HCT116 (cell line): ENCODE measurements at regions not wholly inside any gene's neighbourhood (a gene's known extent, or its start where the extent isn't known, plus 50 kb on each side); places are given as distances from the start of the nearest gene placed in this dataset.

ENCODE experiments used
- ATAC-seq: fragments of 200-7000 bp; cut with Tn5 transposase; 2 replicates; pipeline ENCODE4 v1.9.1; 2020; ENCODE audit warnings: mild to moderate bottlenecking, moderate library complexity
- BruUV-seq: library from RNA; stranded (reverse); fragments of 400-500 nt; replicated peaks from 2 replicates; lab custom pipeline; 2021; lab: Mats Ljungman, UMichigan
- CTCF ChIA-PET: fragments of 300-600 bp; sonication (Branson Sonifier 250); formaldehyde crosslinking; loops from one replicate; lab custom pipeline; 2021; ENCODE audit warnings: antibody characterized with exemption; lab: Charles Lee
- POLR2A ChIA-PET: fragments of 300-600, 350-600 bp; sonication (Branson Sonifier 250); formaldehyde crosslinking; loops from one replicate; lab custom pipeline; 2021; ENCODE audit warnings: antibody characterized with exemption; lab: Charles Lee
- RAD21 ChIA-PET, 2 experiments: fragments of 300-600 bp; sonication (Branson Sonifier 250); formaldehyde crosslinking; loops; one replicate each; lab custom pipeline; 2023; ENCODE audit warnings: low total read pairs in 2 of 2; ENCODE audit not compliant: uncharacterized antibody in 2 of 2, unreplicated experiment in 2 of 2, low non-redundant PET in 1 of 2; lab: Charles Lee
- DNase-seq: peaks from one replicate; pipeline ENCODE4 v3.0.0-alpha.2; 2010; ENCODE audit warnings: low read depth, low spot score
- H2AFZ ChIP-seq: fragments of 200-600 bp; shearing (Covaris generic), sonication (generic); 2 replicates; pipeline ENCODE4 v1.6.1; 2017; ENCODE audit warnings: low read depth, mixed run types, mixed read lengths, antibody characterized with exemption, low read length; ENCODE audit not compliant: poor library complexity, severe bottlenecking
- H3K27ac ChIP-seq: 2 replicates; pipeline ENCODE4 v1.5.1; 2012; ENCODE audit warnings: low read depth, low read length
- H3K27me3 ChIP-seq: fragments of 200-600 bp; sonication (generic); 2 replicates; pipeline ENCODE4 v1.6.1; 2016; ENCODE audit warnings: mixed run types, low read length, mixed read lengths; ENCODE audit not compliant: insufficient read depth
- H3K36me3 ChIP-seq, 2 experiments: fragments of 200-500 bp in 1 of 2; fragments of 200-600 bp in 1 of 2; sonication (Bioruptor generic) in 1 of 2; sonication (generic) in 1 of 2; 2 replicates each; pipeline versions ENCODE4 v1.5.1 to v1.6.1; 2014 to 2016; ENCODE audit warnings: low read length in 2 of 2, inconsistent platforms in 1 of 2, mixed read lengths in 1 of 2, mixed run types in 1 of 2; ENCODE audit not compliant: insufficient read depth in 2 of 2, control insufficient read depth in 1 of 2
- H3K4me1 ChIP-seq, 2 experiments: fragments of 200-600 bp in 1 of 2; sonication (generic) in 1 of 2; 2 replicates each; pipeline versions ENCODE4 v1.5.1 to v1.6.1; 2012 to 2017; ENCODE audit warnings: low read length in 2 of 2, inconsistent platforms in 1 of 2, mild to moderate bottlenecking in 1 of 2, mixed read lengths in 1 of 2, mixed run types in 1 of 2, moderate library complexity in 1 of 2; ENCODE audit not compliant: insufficient read depth in 2 of 2, control insufficient read depth in 1 of 2
- H3K4me2 ChIP-seq: fragments of 200-600 bp; sonication (generic); 2 replicates; pipeline ENCODE4 v1.6.1; 2017; ENCODE audit warnings: mixed run types, low read length, mixed read lengths
- H3K4me3 ChIP-seq, 2 experiments: fragments of 200-600 bp in 1 of 2; sonication (generic) in 1 of 2; replicated peaks in 1 of 2; 2 replicates each; pipeline ENCODE4 v1.5.1; 2011 to 2016; ENCODE audit warnings: low read length in 2 of 2, control low read depth in 1 of 2, low read depth in 1 of 2, mild to moderate bottlenecking in 1 of 2, mixed read lengths in 1 of 2, mixed run types in 1 of 2
- H3K79me2 ChIP-seq: fragments of 200-600 bp; sonication (generic); 2 replicates; pipeline ENCODE4 v1.6.1; 2017; ENCODE audit warnings: mild to moderate bottlenecking, mixed run types, low read length, moderate library complexity, mixed read lengths; ENCODE audit not compliant: insufficient read depth
- H3K9ac ChIP-seq: fragments of 200-600 bp; sonication (generic); 2 replicates; pipeline ENCODE4 v1.6.1; 2016; ENCODE audit warnings: low read length, mixed read lengths
- H3K9me2 ChIP-seq: fragments of 200-600 bp; sonication (generic), shearing (Covaris generic); 2 replicates; pipeline ENCODE4 v1.6.1; 2017; ENCODE audit warnings: mixed run types, mild to moderate bottlenecking, moderate library complexity; ENCODE audit not compliant: insufficient read depth
- H3K9me3 ChIP-seq, 2 experiments: fragments of 200-500 bp in 1 of 2; fragments of 200-600 bp in 1 of 2; sonication (Bioruptor generic) in 1 of 2; sonication (generic) in 1 of 2; 2 replicates each; pipeline ENCODE4 v1.6.1; 2014 to 2017; ENCODE audit warnings: low read length in 2 of 2, mixed read lengths in 2 of 2, inconsistent platforms in 1 of 2, low read depth in 1 of 2, mild to moderate bottlenecking in 1 of 2, mixed run types in 1 of 2, moderate library complexity in 1 of 2; ENCODE audit not compliant: control insufficient read depth in 1 of 2, insufficient read depth in 1 of 2
- H4K20me1 ChIP-seq: fragments of 200-600 bp; sonication (generic), shearing (Covaris generic); 2 replicates; pipeline ENCODE4 v1.6.1; 2017; ENCODE audit warnings: mixed run types, mild to moderate bottlenecking, moderate library complexity; ENCODE audit not compliant: insufficient read depth
- ATF3 ChIP-seq: IDR thresholded peaks from 2 replicates; pipeline ENCODE4 v1.6.1; 2012
- CBX3 ChIP-seq: IDR thresholded peaks from 2 replicates; pipeline ENCODE4 v1.6.1; 2012; ENCODE audit warnings: low read depth
- CEBPB ChIP-seq: IDR thresholded peaks from 2 replicates; pipeline ENCODE4 v1.6.1; 2012; ENCODE audit warnings: low read depth
- CTCF ChIP-seq, 3 experiments: fragments of 200-600 bp in 1 of 3; sonication (generic) in 1 of 3; IDR thresholded peaks in 2 of 3; conservative IDR thresholded peaks in 1 of 3; 2 replicates each; pipeline ENCODE4 v1.5.1; 2012 to 2017; ENCODE audit warnings: low read depth in 2 of 3, low read length in 2 of 3, antibody characterized with exemption in 1 of 3, borderline replicate concordance in 1 of 3, control low read depth in 1 of 3, mild to moderate bottlenecking in 1 of 3, mixed read lengths in 1 of 3, mixed run types in 1 of 3, moderate library complexity in 1 of 3; ENCODE audit not compliant: insufficient read depth in 1 of 3
- EGR1 ChIP-seq: IDR thresholded peaks from 2 replicates; pipeline ENCODE4 v1.6.1; 2012; ENCODE audit warnings: low read depth
- ELF1 ChIP-seq: IDR thresholded peaks from 2 replicates; pipeline ENCODE4 v1.6.1; 2012; ENCODE audit warnings: low read depth, borderline replicate concordance
- EZH2 ChIP-seq: fragments of 200-600 bp; sonication (generic); IDR thresholded peaks from 2 replicates; pipeline ENCODE4 v1.6.1; 2017; ENCODE audit warnings: antibody characterized with exemption, mixed run types
- FOSL1 ChIP-seq: IDR thresholded peaks from 2 replicates; pipeline ENCODE4 v1.6.1; 2012; ENCODE audit warnings: low read depth
- JUND ChIP-seq: IDR thresholded peaks from 2 replicates; pipeline ENCODE4 v1.6.1; 2012
- MAX ChIP-seq: IDR thresholded peaks from 2 replicates; pipeline ENCODE4 v1.6.1; 2012
- POLR2AphosphoS5 ChIP-seq: IDR thresholded peaks from 2 replicates; pipeline ENCODE4 v1.6.1; 2011; ENCODE audit warnings: mild to moderate bottlenecking, low read depth, low read length, moderate library complexity
- RAD21 ChIP-seq: IDR thresholded peaks from 2 replicates; pipeline ENCODE4 v1.6.1; 2012; ENCODE audit warnings: low read depth, mild to moderate bottlenecking
- SIN3A ChIP-seq: IDR thresholded peaks from 2 replicates; pipeline ENCODE4 v1.6.1; 2012; ENCODE audit warnings: low read depth
- SP1 ChIP-seq: IDR thresholded peaks from 2 replicates; pipeline ENCODE4 v1.6.1; 2012; ENCODE audit warnings: low read depth
- SRF ChIP-seq: IDR thresholded peaks from 2 replicates; pipeline ENCODE4 v1.6.1; 2012; ENCODE audit warnings: low read depth
- TCF7L2 ChIP-seq: IDR thresholded peaks from 2 replicates; pipeline ENCODE4 v1.7.0; 2011; ENCODE audit warnings: borderline replicate concordance, inconsistent platforms; ENCODE audit not compliant: insufficient read depth, insufficient read length; ENCODE audit errors: extremely low read depth
- YY1 ChIP-seq: IDR thresholded peaks from 2 replicates; pipeline ENCODE4 v1.6.1; 2011; ENCODE audit warnings: low read length, low read depth, moderate library complexity, mild to moderate bottlenecking; ENCODE audit not compliant: insufficient replicate concordance; ENCODE audit errors: extremely low read depth
- ZFX ChIP-seq: fragments of 450-650 bp; IDR thresholded peaks from 2 replicates; pipeline ENCODE4 v1.6.1; 2017
- ZNF274 ChIP-seq: fragments of 200-500 bp; sonication (Bioruptor generic); IDR thresholded peaks from 2 replicates; pipeline ENCODE4 v1.6.1; 2014; ENCODE audit warnings: mild to moderate bottlenecking, low read depth, low read length, inconsistent platforms
- intact Hi-C: fragments of 100-400 bp; cut with micrococcal nuclease; formaldehyde crosslinking; loops from 2 replicates; pipeline ENCODE4 v1.10.0; 2022
- TF ChIP-seq, protein P1 (sequence below): IDR thresholded peaks from 2 replicates; pipeline ENCODE4 v1.6.1; 2011; ENCODE audit warnings: mild to moderate bottlenecking, low read length, moderate library complexity; ENCODE audit not compliant: insufficient replicate concordance; ENCODE audit errors: extremely low read depth

GRCh38 chr4:36549992-36550391 lies 268.6 kb downstream of the DTHD1 start:
- TF ChIP-seq RAD21 (no peak), ZNF274 (no peak), SP1 (no peak), ATF3 (no peak), YY1 (no peak), CBX3 (no peak), ZFX (no peak), SRF (no peak), FOSL1 (no peak), POLR2AphosphoS5 (no peak), EGR1 (no peak), SIN3A (no peak), EZH2 (no peak), ELF1 (no peak), CTCF (IDR thresholded peaks at IDR 0.05 in 2 of 3, conservative IDR thresholded peaks at IDR 0.05 in 1 of 3; ENCODE audit: borderline replicate concordance in 1 of 3, insufficient read depth in 1 of 3, low read depth in 2 of 3, low read length in 2 of 3) (no peak), CEBPB (no peak), MAX (no peak), TCF7L2 (no peak), JUND (no peak)
- TF ChIP-seq, protein P1, sequence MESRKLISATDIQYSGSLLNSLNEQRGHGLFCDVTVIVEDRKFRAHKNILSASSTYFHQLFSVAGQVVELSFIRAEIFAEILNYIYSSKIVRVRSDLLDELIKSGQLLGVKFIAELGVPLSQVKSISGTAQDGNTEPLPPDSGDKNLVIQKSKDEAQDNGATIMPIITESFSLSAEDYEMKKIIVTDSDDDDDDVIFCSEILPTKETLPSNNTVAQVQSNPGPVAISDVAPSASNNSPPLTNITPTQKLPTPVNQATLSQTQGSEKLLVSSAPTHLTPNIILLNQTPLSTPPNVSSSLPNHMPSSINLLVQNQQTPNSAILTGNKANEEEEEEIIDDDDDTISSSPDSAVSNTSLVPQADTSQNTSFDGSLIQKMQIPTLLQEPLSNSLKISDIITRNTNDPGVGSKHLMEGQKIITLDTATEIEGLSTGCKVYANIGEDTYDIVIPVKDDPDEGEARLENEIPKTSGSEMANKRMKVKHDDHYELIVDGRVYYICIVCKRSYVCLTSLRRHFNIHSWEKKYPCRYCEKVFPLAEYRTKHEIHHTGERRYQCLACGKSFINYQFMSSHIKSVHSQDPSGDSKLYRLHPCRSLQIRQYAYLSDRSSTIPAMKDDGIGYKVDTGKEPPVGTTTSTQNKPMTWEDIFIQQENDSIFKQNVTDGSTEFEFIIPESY, result no peak
- no TSS peak for BruUV-seq
- Histone ChIP-seq H3K36me3 (no peaks in the 10 kb centered on the region), H3K9me3 (no peaks in the 10 kb centered on the region), H3K9me2 (no peaks in the 10 kb centered on the region), H3K27ac (no peak overlapping the region), H2AFZ (no peak overlapping the region), H3K4me3 (no peak overlapping the region), H3K79me2 (no peaks in the 10 kb centered on the region), H3K9ac (no peak overlapping the region), H3K27me3 (no peaks in the 10 kb centered on the region), H4K20me1 (no peaks in the 10 kb centered on the region), H3K4me2 (no peak overlapping the region), H3K4me1 (peaks cover 16 to 39% of the 10 kb centered on the region in 2 experiments; a peak in 3 of 4 replicates)
- ChIA-PET POLR2A (no interaction called here), RAD21 (no interaction called here), CTCF (no interaction called here)
- DNase-seq (no peak), ATAC-seq (no peak)
- intact Hi-C loops, result no loop called here
